ENCODE measurements at regions not wholly inside any gene's neighbourhood (a gene's known extent, or its start where the extent isn't known, plus 50 kb on each side); places are given as distances from the start of the nearest gene placed in this dataset.

- TF ChIP-seq CTCF (IDR thresholded peaks at IDR 0.05) (no peak), REST (IDR thresholded peaks at IDR 0.05; ENCODE audit: insufficient read depth in 1 of 2, low read depth in 2 of 2, low read length in 1 of 2) (no peak), SIN3A (IDR thresholded peaks at IDR 0.05; ENCODE audit: borderline replicate concordance, insufficient read depth, low read depth, low read length) (no peak)
Observed at GRCh38 chr6:130754786-130755367, 72.3 kb upstream of the SMLR1 start.
